BJ (cell line): ENCODE measurements at regions not wholly inside any gene's neighbourhood (a gene's known extent, or its start where the extent isn't known, plus 50 kb on each side); places are given as distances from the start of the nearest gene placed in this dataset.

Experiments used
- CTCF ChIA-PET: fragments of 350-600 bp; formaldehyde crosslinking; extraction: SDS; loops from one replicate; lab custom pipeline; 2021; ENCODE audit warnings: antibody characterized with exemption, inconsistent platforms; lab: Yijun Ruan, JAX
- POLR2A ChIA-PET: fragments of 300-600 bp; sonication (Branson Sonifier 250); formaldehyde crosslinking; extraction: SDS; loops from one replicate; lab custom pipeline; 2021; ENCODE audit warnings: antibody characterized with exemption; lab: Charles Lee
- DNase-seq: peaks from one replicate; pipeline ENCODE4 v3.0.0-alpha.2; 2011; ENCODE audit warnings: low read depth
- H3K27me3 ChIP-seq: 2 replicates; pipeline ENCODE4 v1.6.0; 2011; ENCODE audit warnings: low read length; ENCODE audit not compliant: control insufficient read depth, insufficient read depth
- H3K36me3 ChIP-seq: 2 replicates; pipeline ENCODE4 v1.5.1; 2011; ENCODE audit warnings: low read length; ENCODE audit not compliant: control insufficient read depth, insufficient read depth
- H3K4me3 ChIP-seq: 2 replicates; pipeline ENCODE4 v1.5.1; 2011; ENCODE audit warnings: low read depth, mild to moderate bottlenecking, control low read depth, low read length
- TF ChIP-seq, protein P1 (sequence below): IDR thresholded peaks from 2 replicates; pipeline ENCODE4 v1.5.1; 2011; ENCODE audit warnings: low read depth, mild to moderate bottlenecking, control low read depth, inconsistent platforms, low read length, moderate library complexity; ENCODE audit not compliant: insufficient read depth

DNA sequence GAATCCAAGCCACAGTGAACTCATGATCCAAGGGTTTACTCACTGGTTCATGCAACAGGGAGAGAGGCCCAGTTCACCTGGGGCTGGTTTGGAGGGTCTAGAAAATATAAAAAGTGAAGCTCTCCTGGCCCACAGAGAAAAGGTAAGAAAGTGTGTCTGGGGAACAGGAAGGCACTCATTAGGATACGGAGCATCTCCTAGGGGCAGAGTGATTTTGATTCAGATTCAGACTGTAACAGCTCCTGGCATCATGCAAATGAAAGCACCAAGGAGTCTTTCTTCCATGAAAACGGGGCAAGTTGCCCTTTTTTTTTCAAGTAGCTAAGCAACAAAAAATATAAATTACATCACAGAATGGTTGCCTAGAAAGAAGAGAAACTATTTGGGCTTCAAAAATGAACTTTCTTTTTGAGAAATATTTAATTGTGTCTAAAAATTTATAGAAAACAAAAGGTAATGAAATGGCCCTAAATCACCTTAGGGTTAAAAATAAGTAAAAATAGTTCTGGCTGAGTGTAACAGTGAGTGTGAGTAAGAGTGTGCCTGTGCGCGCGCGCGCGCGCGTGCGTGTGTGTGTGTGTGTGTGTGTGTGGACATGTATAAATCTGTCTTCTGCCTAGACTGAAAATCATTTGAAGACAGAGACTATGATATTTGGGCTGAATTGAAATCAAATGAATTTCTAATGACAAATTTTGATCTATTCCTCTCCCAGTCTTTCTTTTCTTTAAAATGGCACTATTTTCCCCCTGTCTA, 177.8 kb upstream of the ZNF462 start:
- TF ChIP-seq, protein P1, sequence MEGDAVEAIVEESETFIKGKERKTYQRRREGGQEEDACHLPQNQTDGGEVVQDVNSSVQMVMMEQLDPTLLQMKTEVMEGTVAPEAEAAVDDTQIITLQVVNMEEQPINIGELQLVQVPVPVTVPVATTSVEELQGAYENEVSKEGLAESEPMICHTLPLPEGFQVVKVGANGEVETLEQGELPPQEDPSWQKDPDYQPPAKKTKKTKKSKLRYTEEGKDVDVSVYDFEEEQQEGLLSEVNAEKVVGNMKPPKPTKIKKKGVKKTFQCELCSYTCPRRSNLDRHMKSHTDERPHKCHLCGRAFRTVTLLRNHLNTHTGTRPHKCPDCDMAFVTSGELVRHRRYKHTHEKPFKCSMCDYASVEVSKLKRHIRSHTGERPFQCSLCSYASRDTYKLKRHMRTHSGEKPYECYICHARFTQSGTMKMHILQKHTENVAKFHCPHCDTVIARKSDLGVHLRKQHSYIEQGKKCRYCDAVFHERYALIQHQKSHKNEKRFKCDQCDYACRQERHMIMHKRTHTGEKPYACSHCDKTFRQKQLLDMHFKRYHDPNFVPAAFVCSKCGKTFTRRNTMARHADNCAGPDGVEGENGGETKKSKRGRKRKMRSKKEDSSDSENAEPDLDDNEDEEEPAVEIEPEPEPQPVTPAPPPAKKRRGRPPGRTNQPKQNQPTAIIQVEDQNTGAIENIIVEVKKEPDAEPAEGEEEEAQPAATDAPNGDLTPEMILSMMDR, result no peak
- Histone ChIP-seq H3K36me3 (no peaks in the 10 kb centered on the region), H3K27me3 (no peaks in the 10 kb centered on the region), H3K4me3 (no peak overlapping the region)
- no peak for DNase-seq
- POLR2A ChIA-PET, result no interaction called here
- CTCF ChIA-PET, result no interaction called here

DNA sequence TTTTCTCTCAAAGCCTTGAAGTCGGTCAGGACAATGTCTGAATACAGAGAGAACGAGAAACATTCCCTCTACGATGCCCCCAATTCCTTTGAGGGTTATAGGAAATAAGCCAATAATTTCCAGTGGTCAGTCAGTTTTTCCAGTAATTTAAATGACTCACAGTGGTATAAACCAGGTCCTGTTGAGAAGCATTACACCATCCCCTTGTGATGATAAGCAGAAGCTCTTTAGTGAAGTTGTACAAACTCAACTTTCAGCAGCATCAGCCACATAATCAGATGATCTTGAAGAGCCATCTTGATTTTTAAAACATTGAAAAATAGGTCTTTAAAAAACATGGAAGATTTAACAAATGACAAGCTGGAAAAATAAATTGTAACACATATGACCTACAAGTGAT, 173.9 kb upstream of the ZNF462 start:
- CTCF ChIA-PET, result no interaction called here
- H3K36me3 ChIP-seq, result no peaks in the 10 kb centered on the region

DNA sequence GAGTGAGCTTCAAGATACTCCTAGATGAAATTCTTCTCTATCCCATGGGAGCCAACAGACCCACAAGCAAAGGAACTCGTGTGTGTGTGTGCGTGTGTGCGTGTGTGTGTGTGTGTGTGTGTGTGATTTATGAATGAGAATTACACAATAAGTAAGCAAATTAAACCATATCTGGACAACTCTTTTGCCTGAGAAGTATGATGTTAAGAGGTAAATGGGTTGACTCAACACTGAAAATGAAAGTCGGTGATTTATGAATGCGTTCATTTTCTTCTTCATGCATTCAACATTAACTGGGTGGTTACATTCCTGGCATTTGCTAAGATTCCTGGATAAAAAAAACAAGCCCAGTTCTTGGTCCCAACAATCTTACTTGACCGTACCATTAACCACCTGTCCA, 171.3 kb upstream of the ZNF462 start:
- TF ChIP-seq, protein P1, result no peak
- ChIA-PET CTCF (no interaction called here), POLR2A (no interaction called here)
- no peak for DNase-seq
- Histone ChIP-seq H3K4me3 (no peak overlapping the region), H3K36me3 (no peaks in the 10 kb centered on the region), H3K27me3 (no peaks in the 10 kb centered on the region; the same call in 1 of the 2 replicates)

More for the DNA sequence above, 173.9 kb upstream of the ZNF462 start:
- no peaks in the 10 kb centered on the region for H3K27me3 ChIP-seq
- no peak overlapping the region for H3K4me3 ChIP-seq
- POLR2A ChIA-PET, result no interaction called here
- TF ChIP-seq, protein P1, result no peak
- DNase-seq, result no peak

DNA sequence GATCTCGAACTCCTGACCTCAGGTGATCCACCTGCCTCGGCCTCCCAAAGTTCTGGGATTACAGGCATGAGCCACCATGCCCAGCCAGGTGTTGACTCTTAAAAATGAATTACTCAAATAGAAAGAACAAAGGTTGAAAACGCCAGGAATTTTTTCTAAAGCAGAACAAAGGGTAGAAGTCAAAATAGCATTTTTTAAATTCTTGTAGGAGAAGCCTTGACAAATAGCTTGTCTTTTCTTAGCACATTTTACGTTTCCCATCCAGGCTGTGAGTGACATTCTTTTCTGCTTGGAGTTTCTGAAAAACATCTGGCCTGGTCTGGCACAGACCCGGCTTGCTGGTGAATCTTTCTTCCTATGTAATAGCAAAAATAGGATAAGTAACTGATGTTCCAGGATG, 169.4 kb upstream of the ZNF462 start:
- ChIA-PET POLR2A (no interaction called here), CTCF (no interaction called here)

DNA sequence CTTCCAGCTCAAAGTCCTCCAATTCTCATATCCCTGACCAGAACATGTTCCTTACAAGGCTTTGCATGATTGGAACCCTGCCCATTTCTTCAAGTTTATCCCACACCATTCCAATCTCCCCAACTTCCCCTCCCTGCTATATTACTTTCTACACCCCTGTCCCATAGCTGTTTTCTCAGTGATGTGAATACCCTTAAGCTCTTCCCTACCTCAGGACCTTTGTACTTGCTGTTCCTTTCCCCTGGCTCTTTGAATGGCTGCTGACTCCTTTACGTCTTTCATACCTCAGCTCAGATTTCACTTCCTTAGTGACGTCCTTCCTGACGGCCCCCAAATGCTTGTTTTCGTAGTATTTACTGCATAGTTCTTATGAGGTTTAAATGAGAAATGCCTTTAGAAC, 166.2 kb upstream of the ZNF462 start:
- POLR2A ChIA-PET, result no interaction called here

More for the DNA sequence above, 169.4 kb upstream of the ZNF462 start:
- Histone ChIP-seq H3K4me3 (no peak overlapping the region), H3K27me3 (no peaks in the 10 kb centered on the region; the same call in 1 of the 2 replicates), H3K36me3 (no peaks in the 10 kb centered on the region)
- no peak for DNase-seq
- TF ChIP-seq, protein P1, result no peak

More for the DNA sequence above, 166.2 kb upstream of the ZNF462 start:
- Histone ChIP-seq H3K36me3 (no peaks in the 10 kb centered on the region), H3K27me3 (no peaks in the 10 kb centered on the region; the same call in 1 of the 2 replicates), H3K4me3 (no peak overlapping the region)
- TF ChIP-seq, protein P1, result no peak
- CTCF ChIA-PET, result no interaction called here
- DNase-seq, result no peak
